ENCODE measurements at regions not wholly inside any gene's neighbourhood (a gene's known extent, or its start where the extent isn't known, plus 50 kb on each side); places are given as distances from the start of the nearest gene placed in this dataset.

GRCh38 chr20:52637201-52637600 lies 335.0 kb upstream of the TSHZ2 start:
- Histone ChIP-seq H3K9me3 (ENCODE audit: insufficient read depth, low read depth) (no peaks in the 10 kb centered on the region), H3K27me3 (ENCODE audit: insufficient read depth, low read depth) (no peaks in the 10 kb centered on the region; the same call in 1 of the 2 replicates), H3F3A (ENCODE audit: insufficient read depth, low read depth) (no peaks in the 10 kb centered on the region), H3K4me2 (no peak overlapping the region), H3K4me3 (no peak overlapping the region), H3K36me3 (ENCODE audit: low read depth) (no peaks in the 10 kb centered on the region), H3K4me1 (replicated peaks; ENCODE audit: insufficient read depth) (no peaks in the 10 kb centered on the region), H3K27ac (no peak overlapping the region), H4K20me1 (ENCODE audit: insufficient read depth) (no peaks in the 10 kb centered on the region), H3K9me2 (ENCODE audit: insufficient read depth) (no peaks in the 10 kb centered on the region), H2AFZ (no peak overlapping the region), H3K79me2 (ENCODE audit: low read depth) (no peaks in the 10 kb centered on the region)
- DNase-seq, result peak in 1 of 2 experiments; percentile 10
- no TSS peak for BruUV-seq (replicated peaks)
- TF ChIP-seq EZH2 (IDR thresholded peaks at IDR 0.05; ENCODE audit: low read depth), result no peak
- TF ChIP-seq CTCF (conservative IDR thresholded peaks at IDR 0.05), result no peak
- CTCF ChIA-PET, result no interaction called here
- intact Hi-C loops (cut with micrococcal nuclease; ENCODE audit: unreplicated experiment), result no loop called here
- POLR2A ChIA-PET (ENCODE audit: unreplicated experiment), result no interaction called here

- Histone ChIP-seq H3K27ac (no peak overlapping the region), H3K79me2 (ENCODE audit: low read depth) (no peaks in the 10 kb centered on the region), H2AFZ (no peak overlapping the region), H3K36me3 (ENCODE audit: low read depth) (no peaks in the 10 kb centered on the region), H3K9me2 (ENCODE audit: insufficient read depth) (no peaks in the 10 kb centered on the region), H3K27me3 (ENCODE audit: insufficient read depth, low read depth) (no peaks in the 10 kb centered on the region; the same call in 1 of the 2 replicates), H4K20me1 (ENCODE audit: insufficient read depth) (no peaks in the 10 kb centered on the region), H3K4me1 (replicated peaks; ENCODE audit: insufficient read depth) (no peaks in the 10 kb centered on the region), H3K4me3 (no peak overlapping the region), H3K4me2 (no peak overlapping the region), H3F3A (ENCODE audit: insufficient read depth, low read depth) (no peaks in the 10 kb centered on the region), H3K9me3 (ENCODE audit: insufficient read depth, low read depth) (no peaks in the 10 kb centered on the region)
- intact Hi-C loops (cut with micrococcal nuclease; ENCODE audit: unreplicated experiment), result no loop called here
- POLR2A ChIA-PET (ENCODE audit: unreplicated experiment), result no interaction called here
- DNase-seq, result peak in 1 of 2 experiments; percentile 8
- CTCF ChIA-PET, result no interaction called here
- no TSS peak for BruUV-seq (replicated peaks)
- no peak for TF ChIP-seq CTCF (conservative IDR thresholded peaks at IDR 0.05)
- TF ChIP-seq EZH2 (IDR thresholded peaks at IDR 0.05; ENCODE audit: low read depth), result no peak
These were observed 340.7 kb upstream of the TSHZ2 start for GRCh38 chr20:52631469-52631868.

- ChIA-PET CTCF (no interaction called here), POLR2A (ENCODE audit: unreplicated experiment) (no interaction called here)
- H3K27ac ChIP-seq, result no peak overlapping the region
- H4K20me1 ChIP-seq (ENCODE audit: insufficient read depth), result no peaks in the 10 kb centered on the region
- intact Hi-C loops (cut with micrococcal nuclease; ENCODE audit: unreplicated experiment), result no loop called here
- DNase-seq, result no peak
- H3K79me2 ChIP-seq (ENCODE audit: low read depth), result no peaks in the 10 kb centered on the region
- H3K4me2 ChIP-seq, result no peak overlapping the region
- no peaks in the 10 kb centered on the region for H3K9me3 ChIP-seq (ENCODE audit: insufficient read depth, low read depth)
- no peaks in the 10 kb centered on the region for H3F3A ChIP-seq (ENCODE audit: insufficient read depth, low read depth)
- no peaks in the 10 kb centered on the region for H3K9me2 ChIP-seq (ENCODE audit: insufficient read depth)
- TF ChIP-seq CTCF (conservative IDR thresholded peaks at IDR 0.05) (no peak), EZH2 (IDR thresholded peaks at IDR 0.05; ENCODE audit: low read depth) (no peak)
- H3K36me3 ChIP-seq (ENCODE audit: low read depth), result no peaks in the 10 kb centered on the region
- no peaks in the 10 kb centered on the region for H3K4me1 ChIP-seq (replicated peaks; ENCODE audit: insufficient read depth)
- BruUV-seq (replicated peaks), result no TSS peak
- no peaks in the 10 kb centered on the region; the same call in none of the 2 replicates for H3K27me3 ChIP-seq (ENCODE audit: insufficient read depth, low read depth)
- no peak overlapping the region for H2AFZ ChIP-seq
- H3K4me3 ChIP-seq, result no peak overlapping the region
These were observed 342.0 kb upstream of the TSHZ2 start for GRCh38 chr20:52630138-52630537.

Measured in PC-9 (cell line).